DMS79 treated with DMSO at 0.1 percent for 48 hours (cell line): ENCODE measurements at regions not wholly inside any gene's neighbourhood (a gene's known extent, or its start where the extent isn't known, plus 50 kb on each side); places are given as distances from the start of the nearest gene placed in this dataset.

Source experiments
- DNase-seq: peaks from one replicate; lab custom pipeline; 2025; lab: John Stamatoyannopoulos, UW

DNA sequence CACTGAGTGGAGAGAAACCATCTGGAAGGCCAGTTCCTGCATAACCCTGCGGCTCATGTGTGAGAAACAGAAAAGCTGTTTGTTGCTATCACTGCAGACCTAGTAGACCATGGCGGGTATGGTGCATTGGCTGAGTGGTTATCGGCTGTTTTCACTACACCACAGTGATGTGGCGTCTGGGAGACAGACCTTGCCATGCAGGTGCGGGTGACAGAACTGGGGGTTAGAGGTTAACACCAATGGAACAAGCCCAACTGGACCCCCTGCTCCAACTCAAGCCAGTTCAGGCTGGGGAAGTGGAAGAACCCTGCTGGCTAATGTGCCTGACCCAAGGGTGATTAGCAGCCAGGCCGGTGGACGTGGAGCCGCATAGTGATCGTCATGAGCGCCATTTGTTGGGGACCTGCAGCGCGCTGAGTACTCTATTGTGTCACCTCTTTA is 91.9 kb downstream of the IRF8 start:
- no peak for DNase-seq

- no peak for DNase-seq
Measured at GRCh38 chr16:85991425-85991824, 92.5 kb downstream of the IRF8 start.

DNA sequence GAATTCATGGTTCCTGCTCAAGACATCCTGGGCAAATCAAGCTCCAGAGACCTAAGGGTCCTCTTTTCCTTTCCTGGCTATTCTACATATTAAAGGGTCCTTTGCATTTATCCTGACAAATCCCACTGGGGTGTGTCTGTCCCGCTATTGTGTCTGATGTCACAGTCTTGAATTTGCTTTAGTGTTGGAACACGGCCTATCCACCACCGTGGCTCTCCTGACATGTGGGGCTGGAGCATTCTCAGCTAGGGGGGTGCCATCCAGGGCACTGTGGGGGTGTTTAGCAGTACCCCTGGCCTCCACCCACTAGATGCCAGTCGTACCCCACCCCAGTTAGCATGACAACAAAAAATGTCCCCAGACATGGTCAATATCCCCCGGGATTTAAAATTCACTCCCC is 92.9 kb downstream of the IRF8 start:
- DNase-seq: no peak

- no peak for DNase-seq
Measured at GRCh38 chr16:85992359-85992758, 93.4 kb downstream of the IRF8 start.

DNA sequence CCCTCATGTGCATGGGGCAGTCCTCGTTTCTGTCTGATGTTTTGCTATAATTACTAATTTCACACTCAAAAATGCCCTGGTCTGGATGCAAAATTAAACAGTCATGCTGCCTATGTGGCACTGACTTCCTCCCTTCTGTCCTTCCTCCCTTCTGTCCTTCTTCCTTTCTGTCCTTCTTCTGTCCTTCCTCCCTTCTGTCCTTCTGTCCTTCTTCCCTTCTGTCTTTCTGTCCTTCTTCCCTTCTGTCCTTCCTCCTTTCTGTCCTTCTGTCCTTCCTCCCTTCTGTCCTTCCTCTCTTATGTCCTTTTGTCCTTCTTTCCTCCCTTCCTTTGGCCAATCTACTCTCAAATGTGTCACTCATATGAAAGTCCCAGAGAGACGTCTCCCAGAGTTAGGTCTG is 93.8 kb downstream of the IRF8 start:
- DNase-seq: no peak

DNA sequence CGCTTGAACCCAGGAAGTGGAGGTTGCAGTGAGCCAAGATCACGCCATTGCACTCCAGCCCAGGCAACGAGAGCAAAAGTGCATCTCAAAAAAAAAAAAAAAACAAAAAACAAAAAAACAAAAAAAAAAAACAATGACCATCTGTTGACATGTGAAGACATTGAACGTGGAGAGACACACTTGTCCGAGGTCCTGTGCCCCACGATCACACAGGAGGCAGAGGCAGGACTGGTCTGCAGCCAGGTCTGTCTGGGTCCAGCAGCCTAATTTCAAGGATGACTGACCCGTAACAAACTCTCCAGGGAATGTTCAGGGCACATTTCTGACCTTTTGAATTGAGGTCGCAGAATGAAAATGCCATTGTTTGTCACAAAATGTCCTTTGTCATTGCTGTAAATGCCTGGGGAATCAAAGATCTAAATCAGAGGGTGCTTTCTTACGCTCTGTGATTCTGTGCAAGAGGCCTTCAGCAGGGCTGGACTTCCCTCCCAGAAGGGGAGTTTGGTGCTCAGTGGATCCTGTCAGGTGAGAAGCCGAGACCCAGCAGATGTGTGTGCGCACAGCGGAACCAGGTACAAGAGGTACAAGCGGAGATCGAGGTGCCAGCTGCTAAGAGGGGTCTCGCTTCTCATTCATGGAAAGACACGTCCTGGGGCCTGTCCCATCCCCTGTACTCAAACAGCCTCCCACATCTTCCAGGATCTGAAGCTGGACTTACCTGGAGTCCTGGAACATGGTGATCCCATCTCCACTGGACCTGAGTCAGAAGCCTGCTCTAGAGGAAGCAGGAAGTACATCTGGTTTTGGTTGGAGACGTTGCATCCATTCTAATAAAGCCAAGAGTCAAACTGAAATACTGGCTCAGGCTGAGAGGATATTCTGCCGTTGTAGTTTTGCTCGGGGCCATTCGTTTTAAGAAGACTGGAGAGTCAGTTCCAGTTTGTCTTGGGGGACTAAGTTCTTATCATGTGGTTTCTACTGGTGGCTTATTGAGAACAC is 95.8 kb downstream of the IRF8 start:
- DNase-seq: peak; percentile 3

GRCh38 chr16:85995541-85996423 is 96.8 kb downstream of the IRF8 start:
- no peak for DNase-seq

DNA sequence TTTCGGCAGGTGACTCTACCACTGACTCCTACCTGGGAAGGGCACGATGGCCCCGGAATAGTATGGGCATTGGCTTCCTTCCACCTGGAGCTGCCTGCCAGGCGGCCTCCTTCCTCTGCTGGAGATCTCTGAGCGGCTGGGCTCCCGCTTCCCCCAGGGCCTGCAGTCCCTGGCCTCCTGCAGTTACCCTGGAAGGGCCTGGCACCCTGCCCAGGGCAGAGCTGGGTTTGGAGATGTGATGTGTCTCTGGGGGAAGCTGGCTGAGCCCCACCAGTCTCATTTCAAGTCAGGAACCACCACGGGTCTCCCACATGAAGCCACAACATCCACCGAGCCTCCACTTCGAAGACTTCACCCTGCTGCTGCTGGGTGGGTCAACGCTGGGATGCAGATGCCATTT is 97.9 kb downstream of the IRF8 start:
- no peak for DNase-seq

GRCh38 chr16:85998171-85998867 is 99.4 kb downstream of the IRF8 start:
- peak; percentile 54 for DNase-seq

- DNase-seq: no peak
Measured at GRCh38 chr16:85998868-85999729, 100.1 kb downstream of the IRF8 start.

DNA sequence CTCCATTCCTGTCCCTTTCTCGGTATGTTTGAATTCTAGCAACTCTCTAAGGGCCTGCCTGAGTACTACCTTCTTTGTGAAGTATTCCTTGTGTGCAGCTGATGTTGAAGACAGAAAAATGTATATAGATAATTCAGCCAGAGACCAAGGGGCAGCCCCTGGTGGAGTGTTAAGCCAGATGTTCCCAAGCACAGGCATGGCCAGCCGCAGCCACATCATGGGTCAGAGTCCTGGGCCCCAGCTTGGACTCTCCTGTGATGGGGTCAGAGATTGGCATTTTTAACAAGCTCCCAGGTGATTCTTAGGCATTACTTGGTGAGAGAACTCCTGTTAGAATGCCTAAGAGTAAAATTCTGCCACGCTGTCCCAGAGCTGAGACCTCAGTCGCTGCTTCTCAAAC is 100.8 kb downstream of the IRF8 start:
- no peak for DNase-seq

DNA sequence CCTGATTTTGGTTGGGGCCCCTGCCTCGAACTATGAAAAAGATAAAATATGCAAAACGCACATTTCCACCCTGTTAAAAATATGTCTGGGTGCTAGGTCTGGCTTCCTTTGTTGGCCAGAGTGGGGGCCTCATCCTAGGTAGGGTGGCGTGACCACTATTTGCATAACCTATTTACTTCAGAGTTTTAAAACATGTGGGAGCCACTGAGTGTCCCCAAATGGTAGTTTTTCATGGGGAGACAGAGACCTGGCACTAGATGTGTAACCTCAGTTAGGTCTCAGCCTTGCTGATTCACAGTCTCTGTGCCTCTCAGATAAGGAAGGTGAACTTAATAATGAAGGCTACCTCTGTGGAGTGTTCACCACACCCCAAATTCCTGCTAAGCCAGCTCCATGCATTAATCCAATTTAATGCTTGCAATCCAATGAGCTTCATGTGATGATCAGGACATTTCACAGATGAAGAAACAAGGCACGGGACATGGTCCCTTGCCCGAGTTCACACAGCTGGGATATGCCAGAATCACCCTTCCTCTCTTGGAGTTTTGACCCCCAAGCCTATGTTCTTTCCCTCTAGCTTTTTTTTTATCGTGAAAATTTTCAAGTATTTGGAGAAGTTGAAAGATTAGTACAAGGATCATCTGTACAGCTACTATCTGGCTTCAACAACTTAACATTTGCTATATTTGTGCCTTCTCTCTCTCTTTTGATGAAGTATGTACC is 103.4 kb downstream of the IRF8 start:
- DNase-seq: no peak

- DNase-seq: no peak
Measured at GRCh38 chr16:86007524-86007923, 108.6 kb downstream of the IRF8 start.

GRCh38 chr16:86010680-86011141 is 111.7 kb downstream of the IRF8 start:
- DNase-seq: no peak

DNA sequence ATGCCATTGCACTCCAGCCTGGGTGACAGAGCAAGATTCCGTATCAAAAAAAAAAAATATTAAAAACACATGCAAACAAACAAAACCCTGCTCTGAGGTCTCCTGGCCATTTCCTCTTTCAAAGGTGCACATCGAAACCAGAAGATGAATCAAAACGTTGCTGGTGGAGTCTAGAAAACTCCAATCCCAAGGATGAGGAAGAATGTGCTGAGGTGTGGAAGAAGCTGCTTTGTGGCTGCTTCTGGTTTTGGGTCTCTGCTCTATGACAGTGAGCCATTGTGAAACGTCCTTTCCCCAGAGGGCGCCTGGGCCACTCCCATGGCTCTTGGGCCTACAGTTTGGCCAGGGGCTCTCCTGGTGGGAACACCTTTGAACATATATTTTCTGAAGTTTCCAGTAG is 112.6 kb downstream of the IRF8 start:
- DNase-seq: no peak

DNA sequence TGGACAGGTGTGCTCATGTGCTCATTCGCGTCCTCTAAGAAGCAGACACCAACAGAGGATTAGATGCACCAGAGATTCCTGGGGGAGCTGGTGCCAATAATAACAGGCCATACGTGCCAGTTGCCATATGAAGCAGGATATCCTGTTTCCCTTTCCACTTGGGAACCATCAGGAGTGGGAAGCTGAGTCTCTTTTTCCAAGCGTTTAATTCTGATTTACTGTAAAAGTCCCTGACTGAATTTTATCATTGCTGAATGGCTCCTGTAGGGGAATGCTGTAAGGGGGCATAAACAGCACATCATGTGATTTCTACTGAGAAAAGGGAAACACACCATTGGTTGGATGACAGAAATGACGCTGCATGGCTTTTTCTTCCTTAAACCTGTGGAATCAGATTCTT is 113.3 kb downstream of the IRF8 start:
- DNase-seq: no peak

DNA sequence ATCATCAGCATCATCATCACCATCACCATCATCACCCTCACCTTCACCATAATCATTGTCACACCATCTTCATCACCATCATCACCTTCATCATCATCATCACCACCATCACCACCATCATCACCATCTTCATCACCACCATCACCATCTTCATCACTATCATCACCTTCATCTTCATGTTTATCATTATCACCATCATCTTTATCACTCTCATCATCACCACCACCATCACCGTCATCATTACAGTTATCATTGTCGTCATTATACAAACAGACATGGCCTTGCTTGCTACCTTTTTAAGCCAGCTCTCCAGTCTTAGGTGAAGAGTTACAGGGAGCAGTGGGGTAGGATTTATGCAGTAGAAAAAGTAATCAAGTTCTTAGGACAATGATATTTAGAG is 114.9 kb downstream of the IRF8 start:
- no peak for DNase-seq

GRCh38 chr16:86015606-86016005 is 116.6 kb downstream of the IRF8 start:
- DNase-seq: no peak

DNA sequence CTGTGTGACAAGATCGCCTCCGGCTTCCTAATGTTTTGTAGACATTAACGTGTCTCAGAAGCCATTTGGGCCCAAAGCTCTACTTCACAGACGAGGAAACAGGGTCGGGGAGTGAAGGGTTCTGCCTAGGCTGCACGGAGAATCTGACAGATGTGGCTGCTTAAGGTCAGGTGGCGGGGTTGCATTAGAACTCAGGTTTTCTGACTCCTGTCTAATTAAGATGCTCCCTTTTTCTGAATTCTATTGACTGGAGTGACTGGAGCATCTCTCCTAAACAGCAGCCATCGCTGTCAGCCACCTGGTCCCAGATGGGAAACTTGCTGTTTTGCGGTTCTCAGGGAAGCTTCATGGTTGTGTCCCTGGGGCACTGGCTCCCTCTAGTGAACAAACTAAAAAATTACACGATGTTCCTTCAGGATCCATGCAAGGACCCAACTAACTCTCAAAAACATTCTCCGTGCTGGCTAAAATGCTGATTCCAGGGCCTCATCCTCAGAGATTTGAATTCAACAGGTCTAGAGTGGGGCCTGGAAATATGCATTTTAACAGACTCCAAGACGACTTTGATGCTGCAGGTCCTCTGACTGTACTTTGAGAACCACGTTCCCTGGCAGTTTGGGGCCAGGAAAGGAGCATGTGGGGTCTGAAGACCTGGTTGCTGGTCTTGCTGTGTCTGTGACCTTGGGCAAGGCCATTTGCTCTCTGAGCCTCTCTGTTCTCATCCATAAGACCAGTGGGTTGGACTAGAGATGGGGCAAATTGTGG is 117.4 kb downstream of the IRF8 start:
- peak; percentile 39 for DNase-seq

GRCh38 chr16:86018071-86018470 is 119.1 kb downstream of the IRF8 start:
- DNase-seq: no peak
